A549 (cell line): ENCODE measurements at regions not wholly inside any gene's neighbourhood (a gene's known extent, or its start where the extent isn't known, plus 50 kb on each side); places are given as distances from the start of the nearest gene placed in this dataset.

Source experiments
- ATAC-seq, 2 experiments: fragments of 200-7000 bp in 1 of 2; fragments of >200 bp in 1 of 2; cut with Nextera tagmentation in 1 of 2; cut with Tn5 transposase in 1 of 2; 3 replicates each; pipeline versions ENCODE4 v1.8.0 to v1.9.1; 2018 to 2020; ENCODE audit warnings: mild to moderate bottlenecking in 1 of 2, moderate library complexity in 1 of 2
- CTCF ChIA-PET: fragments of 300-600 bp; sonication (Branson Sonifier 250); formaldehyde crosslinking; extraction: SDS; loops from one replicate; lab custom pipeline; 2021; ENCODE audit warnings: antibody characterized with exemption, inconsistent platforms; lab: Yijun Ruan, JAX
- POLR2A ChIA-PET: fragments of 350-600 bp; formaldehyde crosslinking; extraction: SDS; loops from one replicate; lab custom pipeline; 2021; ENCODE audit warnings: antibody characterized with exemption, inconsistent platforms; lab: Yijun Ruan, JAX
- DNase-seq, 2 experiments: peaks; one replicate each; pipeline versions ENCODE4 v3.0.0 to v3.0.0-alpha.2; 2011 to 2016; ENCODE audit warnings: low read depth in 1 of 2, low spot score in 1 of 2
- FAIRE-seq: peaks from 2 replicates; lab custom pipeline; 2011; peaks lifted over from hg19 to GRCh38; lab: Jason Lieb, UNC
- H3K27ac ChIP-seq, 2 experiments: fragments of >200 bp; sonication (Bioruptor Twin); formaldehyde crosslinking; 3 replicates each; pipeline ENCODE4 v1.5.1; 2016 to 2017
- H3K4me1 ChIP-seq: fragments of >200 bp; sonication (Bioruptor Twin); formaldehyde crosslinking; 3 replicates; pipeline ENCODE4 v1.6.1; 2016
- H3K4me2 ChIP-seq: fragments of >200 bp; sonication (Bioruptor Twin); formaldehyde crosslinking; 3 replicates; pipeline ENCODE4 v1.6.1; 2016
- H3K4me3 ChIP-seq: fragments of >200 bp; sonication (Bioruptor Twin); formaldehyde crosslinking; 3 replicates; pipeline ENCODE4 v1.5.1; 2016
- H3K9me3 ChIP-seq: fragments of >200 bp; sonication (Bioruptor Twin); formaldehyde crosslinking; 3 replicates; pipeline ENCODE4 v1.6.1; 2016
- EHF ChIP-seq: fragments of 250-450 bp; sonication (Bioruptor Pico); IDR thresholded peaks from 2 replicates; pipeline ENCODE4 v1.5.0; 2020; ENCODE audit warnings: mild to moderate bottlenecking
- EP300 ChIP-seq, 2 experiments: fragments of >200 bp; sonication (Bioruptor Twin); formaldehyde crosslinking; IDR thresholded peaks; 2 replicates in 1 of 2; 3 replicates in 1 of 2; pipeline ENCODE4 v1.6.1; 2016 to 2017
- HEYL ChIP-seq: fragments of 250-450 bp; sonication (Bioruptor Pico); IDR thresholded peaks from 2 replicates; pipeline ENCODE4 v1.8.0; 2021; ENCODE audit warnings: mild to moderate bottlenecking, moderate library complexity
- JUN ChIP-seq, 2 experiments: fragments of >200 bp; sonication (Bioruptor Twin); formaldehyde crosslinking; IDR thresholded peaks; 2 replicates in 1 of 2; 3 replicates in 1 of 2; pipeline ENCODE4 v1.6.1; 2016 to 2017
- JUNB ChIP-seq: fragments of >200 bp; sonication (Bioruptor Twin); formaldehyde crosslinking; IDR thresholded peaks from 2 replicates; pipeline ENCODE4 v1.6.1; 2016
- KDM5A ChIP-seq: fragments of 200-600 bp; sonication (generic); IDR thresholded peaks from 2 replicates; pipeline ENCODE4 v1.6.1; 2016; ENCODE audit warnings: antibody characterized with exemption, mild to moderate bottlenecking
- MAZ ChIP-seq: fragments of 150-350 bp; IDR thresholded peaks from 2 replicates; pipeline ENCODE4 v1.6.1; 2014; ENCODE audit warnings: antibody characterized with exemption, low read depth, low read length, borderline replicate concordance
- NFE2L2 ChIP-seq: fragments of 150-350 bp; conservative IDR thresholded peaks from 2 replicates; pipeline ENCODE4 v1.6.1; 2014; ENCODE audit warnings: low read length
- PHF8 ChIP-seq: fragments of 200-600 bp; sonication (generic); IDR thresholded peaks from 2 replicates; pipeline ENCODE4 v1.6.1; 2016; ENCODE audit warnings: low read depth, mild to moderate bottlenecking, antibody characterized with exemption, moderate library complexity, borderline replicate concordance
- POLR2AphosphoS2 ChIP-seq: conservative IDR thresholded peaks from 2 replicates; pipeline ENCODE4 v1.6.1; 2012; ENCODE audit warnings: low read length, improper control_type of control experiment, inconsistent platforms
- RCOR1 ChIP-seq: fragments of 150-350 bp; IDR thresholded peaks from 2 replicates; pipeline ENCODE4 v1.6.1; 2014; ENCODE audit warnings: antibody characterized with exemption, low read length, low read depth
- RNF2 ChIP-seq: fragments of 200-600 bp; sonication (generic); IDR thresholded peaks from 2 replicates; pipeline ENCODE4 v1.6.1; 2016; ENCODE audit warnings: low read depth, mild to moderate bottlenecking, antibody characterized with exemption, moderate library complexity, borderline replicate concordance
- SMC3 ChIP-seq: fragments of >200 bp; sonication (Bioruptor Twin); formaldehyde crosslinking; IDR thresholded peaks from 3 replicates; pipeline ENCODE4 v1.6.1; 2018; ENCODE audit warnings: inconsistent platforms
- SREBF2 ChIP-seq: fragments of 450-650 bp; IDR thresholded peaks from 2 replicates; pipeline ENCODE4 v1.6.1; 2014; ENCODE audit warnings: mild to moderate bottlenecking, moderate library complexity
- ZNF302 ChIP-seq: fragments of 250-450 bp; sonication (Bioruptor Pico); IDR thresholded peaks from 2 replicates; pipeline ENCODE4 v1.9.0; 2021; ENCODE audit warnings: inconsistent platforms, mild to moderate bottlenecking, moderate library complexity
- ZSCAN20 ChIP-seq: fragments of 250-450 bp; sonication (Bioruptor Pico); IDR thresholded peaks from 2 replicates; pipeline ENCODE4 v1.8.0; 2022; ENCODE audit warnings: mild to moderate bottlenecking, moderate library complexity
- WGBS: methylation state at CpG from one replicate; pipeline ENCODE4 v1.1.6; 2017; ENCODE audit errors: missing lambda C conversion rate; 5-methylcytosine and 5-hydroxymethylcytosine counted together
- TF ChIP-seq, protein P1 (sequence below): fragments of 200-600 bp; sonication (generic); IDR thresholded peaks from 2 replicates; pipeline ENCODE4 v1.6.1; 2016; ENCODE audit warnings: antibody characterized with exemption, mild to moderate bottlenecking, moderate library complexity
- TF ChIP-seq, protein P2 (sequence below): fragments of >200 bp; sonication (Bioruptor Twin); formaldehyde crosslinking; IDR thresholded peaks from 3 replicates; pipeline ENCODE4 v1.6.1; 2016
- TF ChIP-seq, protein P3 (sequence below): IDR thresholded peaks from 2 replicates; pipeline ENCODE4 v1.6.1; 2012; ENCODE audit warnings: low read depth, borderline replicate concordance
- TF ChIP-seq, protein P4 (sequence below): fragments of >200 bp; sonication (Bioruptor Twin); formaldehyde crosslinking; IDR thresholded peaks from 3 replicates; pipeline ENCODE4 v1.5.1; 2016

DNA sequence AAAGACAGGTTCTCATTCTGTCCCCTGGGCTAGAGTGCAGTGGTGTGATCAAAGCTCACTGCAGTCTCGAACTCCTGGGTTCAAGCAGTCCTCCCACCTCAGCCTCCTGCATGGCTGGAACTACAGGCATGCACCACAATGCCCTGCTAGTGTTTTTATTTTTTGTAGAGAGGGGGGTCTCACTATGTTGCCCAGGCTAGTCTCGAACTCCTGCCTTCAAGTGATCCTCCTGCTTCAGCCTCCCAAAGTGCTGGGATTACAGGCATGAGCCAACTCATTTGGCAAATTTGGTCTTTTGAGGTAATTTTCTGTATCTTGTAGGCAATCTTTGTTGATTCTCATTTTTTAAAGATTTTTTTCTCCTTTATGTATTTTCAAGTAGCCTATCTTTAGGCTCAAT, 205.7 kb downstream of the ZIC5 start:
- ATAC-seq (no peak), DNase-seq (no peak), FAIRE-seq (no peak)
- POLR2A ChIA-PET, result no interaction called here
- Histone ChIP-seq H3K27ac (no peak overlapping the region), H3K4me2 (no peak overlapping the region), H3K9me3 (no peaks in the 10 kb centered on the region), H3K4me1 (no peaks in the 10 kb centered on the region), H3K4me3 (no peak overlapping the region)
- TF ChIP-seq NFE2L2 (no peak), SMC3 (no peak), POLR2AphosphoS2 (no peak), SREBF2 (no peak), HEYL (CRISPR knock-in tag) (no peak), JUNB (no peak), KDM5A (no peak), EP300 (IDR thresholded peaks at IDR 0.05) (no peak), PHF8 (no peak), MAZ (no peak), ZNF302 (CRISPR knock-in tag) (no peak), RNF2 (no peak)
- TF ChIP-seq, protein P1, sequence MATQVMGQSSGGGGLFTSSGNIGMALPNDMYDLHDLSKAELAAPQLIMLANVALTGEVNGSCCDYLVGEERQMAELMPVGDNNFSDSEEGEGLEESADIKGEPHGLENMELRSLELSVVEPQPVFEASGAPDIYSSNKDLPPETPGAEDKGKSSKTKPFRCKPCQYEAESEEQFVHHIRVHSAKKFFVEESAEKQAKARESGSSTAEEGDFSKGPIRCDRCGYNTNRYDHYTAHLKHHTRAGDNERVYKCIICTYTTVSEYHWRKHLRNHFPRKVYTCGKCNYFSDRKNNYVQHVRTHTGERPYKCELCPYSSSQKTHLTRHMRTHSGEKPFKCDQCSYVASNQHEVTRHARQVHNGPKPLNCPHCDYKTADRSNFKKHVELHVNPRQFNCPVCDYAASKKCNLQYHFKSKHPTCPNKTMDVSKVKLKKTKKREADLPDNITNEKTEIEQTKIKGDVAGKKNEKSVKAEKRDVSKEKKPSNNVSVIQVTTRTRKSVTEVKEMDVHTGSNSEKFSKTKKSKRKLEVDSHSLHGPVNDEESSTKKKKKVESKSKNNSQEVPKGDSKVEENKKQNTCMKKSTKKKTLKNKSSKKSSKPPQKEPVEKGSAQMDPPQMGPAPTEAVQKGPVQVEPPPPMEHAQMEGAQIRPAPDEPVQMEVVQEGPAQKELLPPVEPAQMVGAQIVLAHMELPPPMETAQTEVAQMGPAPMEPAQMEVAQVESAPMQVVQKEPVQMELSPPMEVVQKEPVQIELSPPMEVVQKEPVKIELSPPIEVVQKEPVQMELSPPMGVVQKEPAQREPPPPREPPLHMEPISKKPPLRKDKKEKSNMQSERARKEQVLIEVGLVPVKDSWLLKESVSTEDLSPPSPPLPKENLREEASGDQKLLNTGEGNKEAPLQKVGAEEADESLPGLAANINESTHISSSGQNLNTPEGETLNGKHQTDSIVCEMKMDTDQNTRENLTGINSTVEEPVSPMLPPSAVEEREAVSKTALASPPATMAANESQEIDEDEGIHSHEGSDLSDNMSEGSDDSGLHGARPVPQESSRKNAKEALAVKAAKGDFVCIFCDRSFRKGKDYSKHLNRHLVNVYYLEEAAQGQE, result no peak
- TF ChIP-seq, protein P2, sequence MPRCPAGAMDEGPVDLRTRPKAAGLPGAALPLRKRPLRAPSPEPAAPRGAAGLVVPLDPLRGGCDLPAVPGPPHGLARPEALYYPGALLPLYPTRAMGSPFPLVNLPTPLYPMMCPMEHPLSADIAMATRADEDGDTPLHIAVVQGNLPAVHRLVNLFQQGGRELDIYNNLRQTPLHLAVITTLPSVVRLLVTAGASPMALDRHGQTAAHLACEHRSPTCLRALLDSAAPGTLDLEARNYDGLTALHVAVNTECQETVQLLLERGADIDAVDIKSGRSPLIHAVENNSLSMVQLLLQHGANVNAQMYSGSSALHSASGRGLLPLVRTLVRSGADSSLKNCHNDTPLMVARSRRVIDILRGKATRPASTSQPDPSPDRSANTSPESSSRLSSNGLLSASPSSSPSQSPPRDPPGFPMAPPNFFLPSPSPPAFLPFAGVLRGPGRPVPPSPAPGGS, result no peak
- CTCF ChIA-PET, result interaction anchor here (1.0 to 1.2 kb wide), 2 partner anchors 23 to 84 kb away, joined by 3 read pairs; no protein-coding TSS in a partner anchor
- 13% methylated on average over 2 of the region's 2 CpGs for WGBS

DNA sequence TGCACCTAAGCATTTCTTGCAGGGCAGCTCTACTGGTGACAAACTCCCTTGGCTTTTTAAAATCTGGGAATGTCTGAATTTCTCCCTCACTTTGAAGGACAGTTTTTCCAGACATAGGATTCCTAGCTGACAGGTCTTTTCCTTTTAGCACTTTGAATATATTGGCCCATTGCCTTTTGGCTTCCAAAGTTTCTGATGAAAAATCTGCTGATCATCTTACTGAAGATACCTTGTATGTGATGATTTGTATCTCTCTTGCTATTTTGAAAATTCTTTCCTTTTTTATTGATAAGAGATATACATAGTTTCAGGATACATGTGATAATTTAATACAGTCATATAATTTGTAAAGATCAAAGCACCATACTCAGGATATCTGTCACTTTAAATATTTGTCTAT, 211.1 kb downstream of the ZIC5 start:
- H3K27ac ChIP-seq, result no peak overlapping the region
- ATAC-seq (no peak), FAIRE-seq (no peak), DNase-seq (no peak)
- ChIA-PET POLR2A (no interaction called here), CTCF (no interaction called here)
- no peaks in the 10 kb centered on the region for H3K4me1 ChIP-seq
- H3K4me2 ChIP-seq, result no peak overlapping the region
- H3K9me3 ChIP-seq, result peaks cover 2% of the 10 kb centered on the region; the same call in 1 of the 3 replicates
- H3K4me3 ChIP-seq, result no peak overlapping the region
- TF ChIP-seq, protein P3, sequence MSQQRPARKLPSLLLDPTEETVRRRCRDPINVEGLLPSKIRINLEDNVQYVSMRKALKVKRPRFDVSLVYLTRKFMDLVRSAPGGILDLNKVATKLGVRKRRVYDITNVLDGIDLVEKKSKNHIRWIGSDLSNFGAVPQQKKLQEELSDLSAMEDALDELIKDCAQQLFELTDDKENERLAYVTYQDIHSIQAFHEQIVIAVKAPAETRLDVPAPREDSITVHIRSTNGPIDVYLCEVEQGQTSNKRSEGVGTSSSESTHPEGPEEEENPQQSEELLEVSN, result no peak
- no peak for TF ChIP-seq NFE2L2

DNA sequence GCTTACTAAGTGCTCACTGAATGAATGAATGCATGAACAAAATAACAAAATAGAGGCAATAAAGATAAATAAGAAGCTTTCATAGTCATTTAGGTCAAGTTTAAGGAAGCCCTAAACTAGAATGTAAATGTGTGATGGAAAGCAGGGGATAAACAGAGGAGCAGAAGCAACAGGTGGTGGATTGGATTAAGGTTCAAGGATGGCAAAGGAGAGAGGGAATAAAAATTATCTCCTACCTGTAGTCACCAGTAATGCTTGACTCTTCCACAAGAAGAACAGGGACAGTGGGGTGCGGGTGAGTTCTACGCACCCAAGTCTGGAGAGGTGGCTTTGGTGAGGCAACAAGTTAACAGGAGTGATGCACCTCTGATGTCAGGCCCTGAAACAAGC, 212.4 kb downstream of the ZIC5 start:
- WGBS, result 93% methylated on average over 2 of the region's 2 CpGs
- Histone ChIP-seq H3K4me3 (no peak overlapping the region), H3K27ac (no peak overlapping the region), H3K9me3 (peaks cover 2% of the 10 kb centered on the region; the same call in 1 of the 3 replicates), H3K4me2 (no peak overlapping the region), H3K4me1 (no peaks in the 10 kb centered on the region)
- CTCF ChIA-PET, result no interaction called here
- DNase-seq (no peak), FAIRE-seq (no peak), ATAC-seq (no peak)
- POLR2A ChIA-PET, result no interaction called here
- TF ChIP-seq, protein P4, sequence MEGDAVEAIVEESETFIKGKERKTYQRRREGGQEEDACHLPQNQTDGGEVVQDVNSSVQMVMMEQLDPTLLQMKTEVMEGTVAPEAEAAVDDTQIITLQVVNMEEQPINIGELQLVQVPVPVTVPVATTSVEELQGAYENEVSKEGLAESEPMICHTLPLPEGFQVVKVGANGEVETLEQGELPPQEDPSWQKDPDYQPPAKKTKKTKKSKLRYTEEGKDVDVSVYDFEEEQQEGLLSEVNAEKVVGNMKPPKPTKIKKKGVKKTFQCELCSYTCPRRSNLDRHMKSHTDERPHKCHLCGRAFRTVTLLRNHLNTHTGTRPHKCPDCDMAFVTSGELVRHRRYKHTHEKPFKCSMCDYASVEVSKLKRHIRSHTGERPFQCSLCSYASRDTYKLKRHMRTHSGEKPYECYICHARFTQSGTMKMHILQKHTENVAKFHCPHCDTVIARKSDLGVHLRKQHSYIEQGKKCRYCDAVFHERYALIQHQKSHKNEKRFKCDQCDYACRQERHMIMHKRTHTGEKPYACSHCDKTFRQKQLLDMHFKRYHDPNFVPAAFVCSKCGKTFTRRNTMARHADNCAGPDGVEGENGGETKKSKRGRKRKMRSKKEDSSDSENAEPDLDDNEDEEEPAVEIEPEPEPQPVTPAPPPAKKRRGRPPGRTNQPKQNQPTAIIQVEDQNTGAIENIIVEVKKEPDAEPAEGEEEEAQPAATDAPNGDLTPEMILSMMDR, result no peak
- TF ChIP-seq ZSCAN20 (CRISPR knock-in tag) (no peak), EHF (CRISPR knock-in tag) (no peak), RCOR1 (no peak), JUN (IDR thresholded peaks at IDR 0.05) (no peak)
